ENCODE measurements at regions not wholly inside any gene's neighbourhood (a gene's known extent, or its start where the extent isn't known, plus 50 kb on each side); places are given as distances from the start of the nearest gene placed in this dataset.

DNA sequence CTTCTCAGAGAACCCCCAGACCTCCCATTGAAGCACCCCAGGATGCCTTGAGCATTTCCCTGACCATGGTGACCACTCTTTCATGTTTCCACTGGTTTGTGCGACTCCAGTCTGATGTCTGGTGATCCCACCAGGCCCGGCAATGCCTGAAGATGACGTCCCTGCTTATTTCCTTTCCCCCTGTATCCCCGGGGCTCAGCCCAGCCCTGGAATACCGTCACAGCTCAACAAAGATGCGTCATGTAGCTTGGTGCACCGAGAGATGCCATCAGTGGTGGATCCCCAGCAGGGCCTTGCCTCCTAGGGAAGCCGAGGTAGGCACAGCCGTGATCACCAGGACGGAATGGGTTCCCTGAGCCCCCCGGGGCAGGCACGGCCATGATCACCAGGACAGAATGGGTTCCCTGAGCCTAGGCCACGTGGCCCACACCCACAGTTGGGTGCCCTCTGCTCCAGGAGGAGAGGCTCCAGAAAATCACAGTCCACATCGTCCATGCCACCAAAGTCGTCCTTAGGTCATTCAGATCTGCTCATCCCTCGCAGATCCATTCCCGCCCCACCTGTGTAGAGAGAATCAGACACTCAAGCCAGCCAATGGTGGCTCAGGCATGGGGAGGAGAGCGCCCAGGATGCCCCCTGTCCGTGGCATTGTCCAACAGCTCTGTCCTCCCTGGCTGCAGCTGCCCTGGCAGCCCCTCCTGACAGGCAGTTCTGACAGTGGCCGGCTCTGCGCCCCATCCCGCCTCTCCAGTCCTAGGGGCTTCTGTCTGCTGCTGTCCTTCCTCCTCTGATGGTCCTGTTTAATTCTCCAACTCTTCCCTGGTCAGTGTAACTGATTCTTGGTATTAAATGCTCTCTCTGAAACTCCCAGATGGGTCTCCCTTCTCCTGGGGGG lies 261.1 kb downstream of the RBFOX3 start:
- no peak for DNase-seq (ENCODE audit: low read depth)

DNA sequence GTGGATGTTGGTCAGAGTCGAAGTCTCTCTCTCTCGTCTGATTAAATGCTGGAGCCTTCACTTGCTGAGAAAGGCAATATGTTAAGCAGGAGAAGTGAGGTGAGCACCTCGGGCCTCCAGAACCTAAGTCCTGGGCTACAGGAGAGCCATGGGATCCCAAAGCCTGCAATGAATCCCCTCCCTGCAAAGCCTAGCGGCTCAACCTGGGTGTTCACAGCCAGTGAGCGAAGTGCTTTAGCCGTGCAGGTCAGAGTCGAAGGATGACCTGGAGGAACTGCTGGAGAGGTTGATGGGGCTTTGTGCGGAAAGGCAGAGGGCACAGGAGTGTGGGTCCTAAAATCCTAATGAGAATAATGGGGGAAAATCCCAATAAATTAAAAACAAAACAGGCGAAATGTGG lies 267.8 kb downstream of the ENGASE start:
- no peak for DNase-seq (ENCODE audit: low read depth)
- TF ChIP-seq, protein P1, sequence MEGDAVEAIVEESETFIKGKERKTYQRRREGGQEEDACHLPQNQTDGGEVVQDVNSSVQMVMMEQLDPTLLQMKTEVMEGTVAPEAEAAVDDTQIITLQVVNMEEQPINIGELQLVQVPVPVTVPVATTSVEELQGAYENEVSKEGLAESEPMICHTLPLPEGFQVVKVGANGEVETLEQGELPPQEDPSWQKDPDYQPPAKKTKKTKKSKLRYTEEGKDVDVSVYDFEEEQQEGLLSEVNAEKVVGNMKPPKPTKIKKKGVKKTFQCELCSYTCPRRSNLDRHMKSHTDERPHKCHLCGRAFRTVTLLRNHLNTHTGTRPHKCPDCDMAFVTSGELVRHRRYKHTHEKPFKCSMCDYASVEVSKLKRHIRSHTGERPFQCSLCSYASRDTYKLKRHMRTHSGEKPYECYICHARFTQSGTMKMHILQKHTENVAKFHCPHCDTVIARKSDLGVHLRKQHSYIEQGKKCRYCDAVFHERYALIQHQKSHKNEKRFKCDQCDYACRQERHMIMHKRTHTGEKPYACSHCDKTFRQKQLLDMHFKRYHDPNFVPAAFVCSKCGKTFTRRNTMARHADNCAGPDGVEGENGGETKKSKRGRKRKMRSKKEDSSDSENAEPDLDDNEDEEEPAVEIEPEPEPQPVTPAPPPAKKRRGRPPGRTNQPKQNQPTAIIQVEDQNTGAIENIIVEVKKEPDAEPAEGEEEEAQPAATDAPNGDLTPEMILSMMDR (IDR thresholded peaks at IDR 0.05; ENCODE audit: insufficient read depth, low read depth, low read length, missing control alignments) = no peak
- H3K4me3 ChIP-seq (ENCODE audit: low read length) = no peak overlapping the region

More for the DNA sequence above, 261.1 kb downstream of the RBFOX3 start:
- H3K4me3 ChIP-seq (ENCODE audit: low read length) = no peak overlapping the region
- TF ChIP-seq, protein P1 (IDR thresholded peaks at IDR 0.05; ENCODE audit: insufficient read depth, low read depth, low read length, missing control alignments) = no peak

DNA sequence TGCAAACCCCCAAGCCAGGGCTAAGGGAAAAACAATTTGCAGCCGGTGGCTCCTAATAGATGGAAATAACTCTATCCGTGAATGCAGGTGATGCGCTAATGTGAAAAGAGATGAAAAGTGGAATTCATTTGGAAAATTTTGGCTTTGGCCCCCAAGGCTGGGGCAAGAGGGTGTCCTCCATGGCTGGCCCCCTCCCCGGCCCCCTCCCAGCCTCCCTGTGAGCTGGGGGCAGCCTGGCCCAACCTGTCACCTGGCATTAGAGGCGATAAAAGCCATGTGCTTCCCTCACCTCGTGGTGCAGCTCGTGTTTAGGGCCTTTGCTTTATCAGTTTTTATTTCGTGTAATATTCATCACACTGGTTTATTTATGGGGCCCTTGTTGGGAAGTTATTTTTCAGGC lies 267.2 kb downstream of the ENGASE start:
- TF ChIP-seq, protein P1 (IDR thresholded peaks at IDR 0.05; ENCODE audit: insufficient read depth, low read depth, low read length, missing control alignments) = no peak
- H3K4me3 ChIP-seq (ENCODE audit: low read length) = no peak overlapping the region
- no peak for DNase-seq (ENCODE audit: low read depth)

DNA sequence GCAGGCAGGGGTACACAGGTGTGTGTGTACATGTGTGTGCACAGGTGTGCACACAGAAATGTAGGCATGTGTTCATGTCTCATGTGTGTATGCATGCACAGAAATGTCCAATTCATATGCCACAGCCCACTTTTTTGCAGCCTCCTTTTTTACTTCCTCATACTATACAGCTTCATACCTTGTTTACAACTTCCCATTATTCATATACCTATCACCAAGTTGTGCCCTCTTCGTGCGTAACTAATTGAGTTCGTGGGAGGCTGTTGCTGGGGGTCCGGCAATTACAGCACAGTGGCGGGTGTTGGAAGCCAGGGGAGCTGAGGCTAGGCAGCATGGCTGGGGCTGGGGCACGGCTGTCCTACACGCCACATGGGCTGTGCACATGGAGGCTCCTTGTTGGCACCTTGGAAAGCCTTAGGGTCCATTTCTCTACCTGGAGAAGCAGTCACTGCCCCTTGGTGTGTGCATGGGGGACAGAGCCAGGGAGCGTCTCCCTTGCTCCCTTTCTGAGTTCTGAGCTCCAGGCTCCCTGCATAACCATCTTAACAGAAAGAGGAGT lies 266.7 kb downstream of the ENGASE start:
- H3K4me3 ChIP-seq (ENCODE audit: low read length) = no peak overlapping the region
- no peak for DNase-seq (ENCODE audit: low read depth)
- TF ChIP-seq, protein P1 (IDR thresholded peaks at IDR 0.05; ENCODE audit: insufficient read depth, low read depth, low read length, missing control alignments) = no peak

DNA sequence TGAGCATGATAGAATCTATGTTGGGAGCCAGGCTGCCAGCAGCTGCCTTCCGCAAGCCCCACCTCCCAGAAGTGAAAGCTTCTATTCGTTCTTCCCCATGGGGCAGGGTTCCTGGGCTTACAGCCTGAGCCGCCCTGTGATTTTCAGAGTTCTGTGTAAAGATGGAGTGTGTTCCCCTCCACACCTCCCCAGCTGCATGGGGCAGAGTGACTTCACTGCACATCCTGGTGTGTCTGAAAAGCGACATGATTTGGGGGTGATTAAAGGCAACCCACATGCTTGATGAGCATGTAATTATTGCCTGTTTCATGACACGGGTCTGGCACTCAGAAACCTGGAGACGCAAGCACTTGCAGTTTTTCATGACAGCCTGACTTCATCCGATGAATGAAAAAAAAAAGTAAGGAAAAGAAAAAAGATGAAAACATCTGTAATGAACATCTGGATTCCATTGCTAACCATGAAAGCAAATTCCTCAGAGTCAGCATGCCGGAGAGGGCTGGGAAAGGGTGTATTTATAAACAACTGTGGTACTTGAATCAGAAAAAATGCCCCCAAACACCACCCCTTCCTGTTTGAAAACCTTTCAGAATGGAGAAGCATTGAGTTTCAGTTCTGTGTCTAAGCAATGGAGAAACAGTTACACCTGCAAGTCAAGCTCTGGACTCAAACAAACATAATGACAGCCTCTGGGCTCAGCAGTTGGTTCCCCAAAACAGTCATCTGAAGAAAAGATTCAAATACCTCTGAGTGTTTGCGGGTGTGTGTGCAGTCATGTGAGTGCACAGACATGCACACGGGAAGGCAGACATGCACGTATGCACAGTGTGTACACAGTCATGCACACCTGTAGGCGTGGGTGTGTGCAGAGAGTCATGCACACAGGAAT lies 266.0 kb downstream of the ENGASE start:
- TF ChIP-seq, protein P1 (IDR thresholded peaks at IDR 0.05; ENCODE audit: insufficient read depth, low read depth, low read length, missing control alignments) = no peak
- DNase-seq (ENCODE audit: low read depth) = no peak
- no peak overlapping the region for H3K4me3 ChIP-seq (ENCODE audit: low read length)

DNA sequence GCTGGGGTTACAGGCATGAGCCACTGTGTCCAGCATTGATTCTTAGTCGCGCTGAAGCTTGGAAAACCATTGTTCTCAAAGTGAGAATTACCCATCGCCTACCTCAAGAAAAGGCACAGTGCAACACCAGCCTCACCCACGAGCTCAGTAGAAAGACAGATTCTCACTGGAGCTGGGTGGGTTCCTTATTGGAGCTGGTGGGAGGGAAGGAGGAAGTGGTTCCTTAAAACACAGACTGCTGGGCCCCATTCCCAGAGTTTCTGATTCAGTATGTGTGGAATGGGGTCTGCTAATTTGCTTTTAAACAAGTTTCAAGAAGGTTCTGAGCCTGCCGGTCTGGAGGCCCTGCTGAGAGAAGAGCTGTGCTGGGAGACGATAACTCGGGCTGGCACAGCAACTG lies 264.7 kb downstream of the ENGASE start:
- no peak for DNase-seq (ENCODE audit: low read depth)
- TF ChIP-seq, protein P1 (IDR thresholded peaks at IDR 0.05; ENCODE audit: insufficient read depth, low read depth, low read length, missing control alignments) = no peak
- no peak overlapping the region for H3K4me3 ChIP-seq (ENCODE audit: low read length)
